AG04450 (cell line): ENCODE measurements at regions not wholly inside any gene's neighbourhood (a gene's known extent, or its start where the extent isn't known, plus 50 kb on each side); places are given as distances from the start of the nearest gene placed in this dataset.

Experiments
- CTCF ChIA-PET: fragments of 300-600, 350-600 bp; formaldehyde crosslinking; extraction: SDS; loops from one replicate; lab custom pipeline; 2022; ENCODE audit warnings: antibody characterized with exemption, inconsistent platforms; lab: Charles Lee
- POLR2A ChIA-PET: fragments of 350-600 bp; formaldehyde crosslinking; extraction: SDS; loops from one replicate; lab custom pipeline; 2021; ENCODE audit warnings: antibody characterized with exemption, inconsistent platforms; lab: Yijun Ruan, JAX
- DNase-seq: peaks from one replicate; pipeline ENCODE4 v3.0.0-alpha.2; 2011; ENCODE audit warnings: low read depth, low spot score
- H3K27ac ChIP-seq: one replicate; pipeline ENCODE4 v1.5.1; 2012; ENCODE audit warnings: low read depth, low read length, control low read depth
- H3K27me3 ChIP-seq: one replicate; pipeline ENCODE4 v1.6.0; 2012; ENCODE audit warnings: low read length; ENCODE audit not compliant: control insufficient read depth, insufficient read depth
- H3K4me3 ChIP-seq: 2 replicates; pipeline ENCODE4 v1.5.1; 2011; ENCODE audit warnings: mild to moderate bottlenecking, low read depth, low read length, control low read depth
- H3K9me3 ChIP-seq: 2 replicates; pipeline ENCODE4 v1.5.1; 2012; ENCODE audit warnings: low read length; ENCODE audit not compliant: control insufficient read depth, insufficient read depth
- TF ChIP-seq, protein P1 (sequence below): IDR thresholded peaks from 2 replicates; pipeline ENCODE4 v1.5.1; 2011; ENCODE audit warnings: low read depth, low read length, control low read depth, inconsistent platforms

DNA sequence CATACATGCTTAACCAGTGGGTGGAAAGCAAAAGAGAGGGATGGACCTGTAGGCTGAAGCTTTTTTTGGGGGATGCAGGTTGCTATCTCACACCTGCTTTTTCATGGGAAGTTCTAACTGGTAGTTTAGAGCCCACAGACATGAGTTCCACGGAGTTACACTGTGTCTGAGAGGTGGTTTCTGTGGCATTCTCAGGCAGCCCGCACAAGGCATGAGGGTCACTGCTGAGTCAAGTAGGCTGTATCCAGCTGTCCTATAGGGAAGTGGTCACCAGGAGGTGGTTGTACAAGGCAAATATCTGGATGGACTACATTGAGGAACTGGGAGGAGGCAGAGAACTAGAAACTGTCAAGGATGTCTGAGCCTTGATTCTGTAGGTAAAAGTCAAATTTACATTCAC is 351.0 kb upstream of the POM121L12 start:
- H3K9me3 ChIP-seq, result peaks cover 11% of the 10 kb centered on the region; the same call in 1 of the 2 replicates
- TF ChIP-seq, protein P1, sequence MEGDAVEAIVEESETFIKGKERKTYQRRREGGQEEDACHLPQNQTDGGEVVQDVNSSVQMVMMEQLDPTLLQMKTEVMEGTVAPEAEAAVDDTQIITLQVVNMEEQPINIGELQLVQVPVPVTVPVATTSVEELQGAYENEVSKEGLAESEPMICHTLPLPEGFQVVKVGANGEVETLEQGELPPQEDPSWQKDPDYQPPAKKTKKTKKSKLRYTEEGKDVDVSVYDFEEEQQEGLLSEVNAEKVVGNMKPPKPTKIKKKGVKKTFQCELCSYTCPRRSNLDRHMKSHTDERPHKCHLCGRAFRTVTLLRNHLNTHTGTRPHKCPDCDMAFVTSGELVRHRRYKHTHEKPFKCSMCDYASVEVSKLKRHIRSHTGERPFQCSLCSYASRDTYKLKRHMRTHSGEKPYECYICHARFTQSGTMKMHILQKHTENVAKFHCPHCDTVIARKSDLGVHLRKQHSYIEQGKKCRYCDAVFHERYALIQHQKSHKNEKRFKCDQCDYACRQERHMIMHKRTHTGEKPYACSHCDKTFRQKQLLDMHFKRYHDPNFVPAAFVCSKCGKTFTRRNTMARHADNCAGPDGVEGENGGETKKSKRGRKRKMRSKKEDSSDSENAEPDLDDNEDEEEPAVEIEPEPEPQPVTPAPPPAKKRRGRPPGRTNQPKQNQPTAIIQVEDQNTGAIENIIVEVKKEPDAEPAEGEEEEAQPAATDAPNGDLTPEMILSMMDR, result no peak
- POLR2A ChIA-PET, result no interaction called here
- H3K4me3 ChIP-seq, result no peak overlapping the region
- no peaks in the 10 kb centered on the region for H3K27me3 ChIP-seq
- H3K27ac ChIP-seq, result no peak overlapping the region
- DNase-seq, result no peak
- CTCF ChIA-PET, result no interaction called here

DNA sequence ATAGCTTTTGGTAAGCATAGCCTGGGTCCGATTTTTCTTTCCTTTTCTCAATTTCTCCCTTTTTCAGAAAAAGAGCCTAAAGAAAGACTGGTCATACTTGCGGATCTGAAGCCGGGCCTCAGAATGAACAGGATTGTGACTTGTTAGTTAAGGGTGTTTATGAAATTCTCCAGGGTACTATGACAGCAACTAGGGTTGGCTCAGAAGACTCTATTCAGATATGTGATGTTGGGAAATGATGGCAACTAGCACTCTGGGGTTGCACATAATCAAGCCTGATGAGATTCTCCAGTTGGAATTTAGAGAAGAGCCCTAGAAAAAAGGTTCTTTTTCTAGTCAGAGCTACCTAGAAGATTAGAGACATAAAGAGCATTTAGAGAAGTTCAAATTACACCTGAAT is 352.4 kb upstream of the POM121L12 start:
- Histone ChIP-seq H3K4me3 (no peak overlapping the region), H3K27ac (no peak overlapping the region), H3K9me3 (peaks cover 11% of the 10 kb centered on the region; the same call in 1 of the 2 replicates), H3K27me3 (no peaks in the 10 kb centered on the region)
- DNase-seq, result no peak
- ChIA-PET POLR2A (no interaction called here), CTCF (no interaction called here)
- TF ChIP-seq, protein P1, result no peak

DNA sequence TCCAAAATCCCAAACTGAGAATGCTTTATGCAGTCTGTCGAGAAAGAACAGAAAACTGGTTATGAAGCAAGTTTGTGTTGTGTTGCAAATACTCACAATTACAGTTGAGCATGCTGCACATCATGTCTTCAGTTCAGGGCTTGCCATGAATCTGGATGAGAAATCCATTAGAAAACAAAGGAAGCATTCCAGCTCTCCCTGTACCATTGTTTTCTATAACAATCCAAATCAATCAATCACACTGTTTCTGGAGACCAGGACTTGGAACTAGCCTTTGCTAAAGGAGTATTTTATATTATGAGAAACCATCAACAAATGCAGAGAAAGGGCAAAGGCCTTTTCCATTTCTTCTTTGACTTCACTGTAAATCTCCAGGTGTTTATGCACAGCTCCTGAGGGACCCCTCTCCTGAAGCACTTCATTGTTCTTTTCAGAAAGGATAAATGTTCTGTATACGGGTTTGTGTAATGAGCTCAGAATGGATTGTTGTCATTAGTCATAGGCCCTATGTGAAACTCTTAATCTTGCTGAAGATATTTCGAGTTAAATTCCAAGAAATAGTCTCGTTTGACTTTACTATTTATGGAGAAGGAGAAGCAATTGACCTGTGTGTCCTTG is 364.7 kb upstream of the POM121L12 start:
- ChIA-PET POLR2A (no interaction called here), CTCF (no interaction called here)
- H3K27me3 ChIP-seq, result no peaks in the 10 kb centered on the region
- H3K27ac ChIP-seq, result no peak overlapping the region
- peaks cover 27% of the 10 kb centered on the region for H3K9me3 ChIP-seq
- no peak overlapping the region for H3K4me3 ChIP-seq
- TF ChIP-seq, protein P1, result no peak
- DNase-seq, result no peak

DNA sequence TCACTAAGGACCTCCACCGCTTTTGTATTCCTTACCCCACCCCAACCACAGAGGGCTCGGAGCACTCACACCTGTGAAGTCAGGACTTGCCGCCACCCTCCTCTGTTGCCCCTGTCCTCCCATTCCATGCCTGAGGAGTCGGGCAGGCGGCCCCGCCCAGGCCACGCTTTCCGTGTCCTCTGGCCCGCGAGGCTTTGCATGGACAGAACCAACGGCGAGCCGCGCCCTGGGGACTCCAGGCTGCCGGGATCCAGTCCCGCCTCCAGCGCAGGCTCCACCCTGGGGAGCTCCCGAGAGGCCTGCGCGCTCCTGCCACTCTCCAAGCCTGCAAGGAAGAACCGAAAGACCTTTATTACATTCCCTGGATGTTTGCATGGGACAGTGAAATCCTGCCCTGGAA is 366.4 kb upstream of the POM121L12 start:
- ChIA-PET CTCF (no interaction called here), POLR2A (no interaction called here)
- DNase-seq, result no peak
- Histone ChIP-seq H3K4me3 (no peak overlapping the region), H3K9me3 (peaks cover 24% of the 10 kb centered on the region), H3K27me3 (no peaks in the 10 kb centered on the region), H3K27ac (no peak overlapping the region)
- TF ChIP-seq, protein P1, result no peak

DNA sequence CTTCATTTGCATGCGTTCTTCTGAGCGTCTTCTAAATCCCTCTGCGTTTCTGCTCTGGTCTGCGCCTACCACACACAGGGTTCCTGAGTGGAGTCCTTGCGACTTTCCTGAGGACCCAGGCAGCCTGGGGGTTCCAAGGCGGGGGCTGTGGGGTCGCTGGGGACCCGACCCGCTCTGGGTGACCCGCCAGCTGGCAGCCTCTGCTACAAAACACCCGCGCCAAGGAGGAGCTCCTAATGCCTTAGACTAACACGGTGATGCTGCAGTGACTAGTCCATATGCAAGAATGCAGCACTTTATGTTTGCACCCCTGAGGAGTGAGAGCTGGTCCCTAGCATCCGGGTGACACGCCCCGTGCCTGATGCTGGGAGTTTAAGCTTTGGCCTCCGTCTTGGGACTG is 367.0 kb upstream of the POM121L12 start:
- ChIA-PET POLR2A (no interaction called here), CTCF (no interaction called here)
- H3K27me3 ChIP-seq, result no peaks in the 10 kb centered on the region
- peaks cover 22% of the 10 kb centered on the region for H3K9me3 ChIP-seq
- no peak for DNase-seq
- no peak overlapping the region for H3K27ac ChIP-seq
- no peak overlapping the region for H3K4me3 ChIP-seq
- TF ChIP-seq, protein P1, result no peak
